GM06990 (cell line): ENCODE measurements at regions not wholly inside any gene's neighbourhood (a gene's known extent, or its start where the extent isn't known, plus 50 kb on each side); places are given as distances from the start of the nearest gene placed in this dataset.
"Not testable (repeated sequence)": the region's sequence is repeated elsewhere in the genome, so short reads cannot be mapped to it uniquely, and the experiment has no call there.

ENCODE experiments used
- DNase-seq: peaks from one replicate; pipeline ENCODE4 v3.0.0-alpha.2; 2011; ENCODE audit not compliant: insufficient read length; ENCODE audit errors: extremely low read depth
- H3K27me3 ChIP-seq: replicated peaks from 2 replicates; pipeline ENCODE4 v1.6.0; 2011; ENCODE audit warnings: low read length; ENCODE audit not compliant: control insufficient read depth, insufficient read depth
- H3K36me3 ChIP-seq: 2 replicates; pipeline ENCODE4 v1.5.1; 2011; ENCODE audit warnings: low read length; ENCODE audit not compliant: control insufficient read depth, insufficient read depth
- H3K4me3 ChIP-seq: replicated peaks from 2 replicates; pipeline ENCODE4 v1.5.1; 2011; ENCODE audit warnings: low read depth, mild to moderate bottlenecking, control low read depth, low read length
- TF ChIP-seq, protein P1 (sequence below): IDR thresholded peaks from 2 replicates; pipeline ENCODE4 v1.5.1; 2011; ENCODE audit warnings: low read length, control low read depth, mild to moderate bottlenecking, inconsistent platforms; ENCODE audit not compliant: insufficient read depth, poor library complexity, severe bottlenecking

DNA sequence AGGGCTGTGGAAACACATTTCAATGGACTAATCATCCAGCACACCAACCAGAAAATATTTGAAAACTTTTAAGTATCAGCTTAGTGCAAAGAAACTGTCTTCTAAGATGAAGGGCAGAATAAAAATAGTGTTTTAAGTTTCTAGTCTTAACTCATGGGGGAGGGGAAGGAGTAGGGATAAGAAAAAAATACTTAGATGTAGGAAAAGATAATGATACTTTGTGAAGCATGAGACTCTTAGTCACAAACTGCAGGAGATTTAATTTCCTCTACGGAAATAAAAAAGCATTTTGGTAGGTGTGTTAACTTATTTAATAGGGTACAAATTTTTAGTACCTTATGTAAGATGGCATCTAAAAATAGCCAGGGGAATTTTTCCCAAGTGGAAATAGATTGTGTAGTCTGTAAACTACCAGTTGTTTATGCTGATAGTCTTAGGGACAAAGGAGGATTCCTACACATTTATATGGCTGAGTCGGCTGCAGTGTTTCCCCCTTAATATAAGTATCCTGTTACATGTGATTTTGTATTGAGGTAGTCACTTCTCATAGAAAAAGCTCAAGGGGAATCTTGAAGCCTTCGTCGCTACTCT is 78.2 kb upstream of the GBE1 start:
- no peak overlapping the region for H3K4me3 ChIP-seq
- H3K36me3 ChIP-seq: no peaks in the 10 kb centered on the region
- no peaks in the 10 kb centered on the region for H3K27me3 ChIP-seq
- TF ChIP-seq, protein P1, sequence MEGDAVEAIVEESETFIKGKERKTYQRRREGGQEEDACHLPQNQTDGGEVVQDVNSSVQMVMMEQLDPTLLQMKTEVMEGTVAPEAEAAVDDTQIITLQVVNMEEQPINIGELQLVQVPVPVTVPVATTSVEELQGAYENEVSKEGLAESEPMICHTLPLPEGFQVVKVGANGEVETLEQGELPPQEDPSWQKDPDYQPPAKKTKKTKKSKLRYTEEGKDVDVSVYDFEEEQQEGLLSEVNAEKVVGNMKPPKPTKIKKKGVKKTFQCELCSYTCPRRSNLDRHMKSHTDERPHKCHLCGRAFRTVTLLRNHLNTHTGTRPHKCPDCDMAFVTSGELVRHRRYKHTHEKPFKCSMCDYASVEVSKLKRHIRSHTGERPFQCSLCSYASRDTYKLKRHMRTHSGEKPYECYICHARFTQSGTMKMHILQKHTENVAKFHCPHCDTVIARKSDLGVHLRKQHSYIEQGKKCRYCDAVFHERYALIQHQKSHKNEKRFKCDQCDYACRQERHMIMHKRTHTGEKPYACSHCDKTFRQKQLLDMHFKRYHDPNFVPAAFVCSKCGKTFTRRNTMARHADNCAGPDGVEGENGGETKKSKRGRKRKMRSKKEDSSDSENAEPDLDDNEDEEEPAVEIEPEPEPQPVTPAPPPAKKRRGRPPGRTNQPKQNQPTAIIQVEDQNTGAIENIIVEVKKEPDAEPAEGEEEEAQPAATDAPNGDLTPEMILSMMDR: no peak
- no peak for DNase-seq

DNA sequence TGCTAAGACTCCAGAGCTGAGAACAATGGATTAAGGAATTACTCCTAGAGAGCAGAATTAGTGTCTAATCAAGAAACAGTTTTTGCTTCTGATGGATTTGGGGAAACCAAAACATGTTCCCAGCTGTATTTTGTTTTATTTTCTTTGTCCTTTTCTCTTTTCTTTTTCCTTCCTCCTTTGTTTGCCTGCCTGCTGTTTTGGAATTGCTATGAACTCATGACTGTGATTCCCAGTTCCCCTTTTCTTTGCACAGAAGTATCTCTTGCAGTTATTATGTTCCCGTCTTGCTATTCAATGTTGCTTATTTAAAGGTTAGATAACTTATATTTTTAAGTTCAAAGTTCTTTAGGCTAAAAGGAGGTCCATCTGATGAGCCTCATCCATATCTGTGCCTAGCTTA is 77.0 kb upstream of the GBE1 start:
- H3K4me3 ChIP-seq: no peak overlapping the region
- DNase-seq: no peak
- H3K36me3 ChIP-seq: no peaks in the 10 kb centered on the region
- H3K27me3 ChIP-seq: no peaks in the 10 kb centered on the region
- TF ChIP-seq, protein P1: no peak

DNA sequence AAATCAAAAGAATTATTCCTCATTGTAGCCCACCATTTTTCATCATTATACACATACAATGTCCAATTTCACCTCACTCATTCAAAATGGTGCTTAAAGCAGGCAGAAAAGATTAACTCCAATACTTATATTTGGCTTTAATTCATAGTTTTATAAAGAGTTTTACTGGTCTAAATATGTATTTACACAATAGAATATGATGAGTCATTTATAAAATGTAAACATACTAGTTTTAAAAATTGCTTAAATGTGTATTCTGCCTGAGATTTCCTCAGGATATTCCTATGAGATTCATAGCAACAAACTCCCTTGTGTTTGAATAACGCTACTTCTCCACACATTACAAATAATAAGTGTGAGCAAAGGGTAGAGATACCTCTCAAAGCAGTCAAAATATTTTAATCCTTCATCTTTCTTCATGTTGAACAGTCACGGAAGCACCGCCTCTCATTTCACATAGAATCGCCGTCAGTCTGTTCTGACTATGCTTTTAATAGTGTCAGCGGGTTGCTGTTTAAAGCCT is 75.7 kb upstream of the GBE1 start:
- Histone ChIP-seq H3K36me3 (no peaks in the 10 kb centered on the region), H3K27me3 (no peaks in the 10 kb centered on the region), H3K4me3 (no peak overlapping the region)
- TF ChIP-seq, protein P1: no peak
- no peak for DNase-seq

DNA sequence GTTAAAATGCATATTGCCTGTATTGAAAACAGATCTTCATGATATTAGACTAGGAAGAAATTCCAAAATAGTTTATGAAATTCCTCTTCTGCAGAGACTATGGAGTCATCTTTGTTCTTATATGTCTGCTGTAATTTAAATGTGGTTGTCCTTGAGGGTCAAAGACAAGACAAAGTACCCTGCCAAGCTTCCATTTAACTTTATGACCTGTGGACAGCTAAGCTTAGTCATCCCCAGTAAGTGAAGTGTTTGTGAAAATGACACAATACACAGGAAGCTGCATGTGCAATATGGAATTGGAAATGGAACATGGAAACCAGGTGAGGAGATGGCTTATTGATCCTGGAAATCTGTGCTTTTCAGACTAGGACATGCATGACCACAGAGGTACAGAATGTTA is 68.5 kb upstream of the GBE1 start:
- no peaks in the 10 kb centered on the region for H3K27me3 ChIP-seq
- no peak overlapping the region for H3K4me3 ChIP-seq
- H3K36me3 ChIP-seq: no peaks in the 10 kb centered on the region
- DNase-seq: no peak
- TF ChIP-seq, protein P1: no peak

DNA sequence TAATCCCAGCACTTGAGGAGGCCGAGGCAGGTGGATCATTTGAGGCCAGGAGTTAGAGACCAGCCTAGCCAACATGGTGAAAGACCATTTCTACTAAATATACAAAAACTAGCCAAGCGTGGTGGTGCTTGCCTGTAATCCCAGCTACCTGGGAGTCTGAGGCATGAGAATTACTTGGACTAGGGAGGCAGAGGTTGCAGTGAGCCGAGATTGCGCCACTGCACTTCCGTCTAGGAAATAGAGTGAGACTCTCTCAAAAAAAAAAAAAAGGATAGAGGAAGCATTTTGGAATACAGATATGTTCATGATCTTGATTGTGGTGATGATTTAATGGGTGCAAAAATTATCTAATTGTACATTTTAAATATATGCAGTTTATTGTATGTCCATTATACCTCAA is 67.8 kb upstream of the GBE1 start:
- not testable (repeated sequence) for H3K4me3 ChIP-seq, H3K36me3 ChIP-seq, DNase-seq, H3K27me3 ChIP-seq

DNA sequence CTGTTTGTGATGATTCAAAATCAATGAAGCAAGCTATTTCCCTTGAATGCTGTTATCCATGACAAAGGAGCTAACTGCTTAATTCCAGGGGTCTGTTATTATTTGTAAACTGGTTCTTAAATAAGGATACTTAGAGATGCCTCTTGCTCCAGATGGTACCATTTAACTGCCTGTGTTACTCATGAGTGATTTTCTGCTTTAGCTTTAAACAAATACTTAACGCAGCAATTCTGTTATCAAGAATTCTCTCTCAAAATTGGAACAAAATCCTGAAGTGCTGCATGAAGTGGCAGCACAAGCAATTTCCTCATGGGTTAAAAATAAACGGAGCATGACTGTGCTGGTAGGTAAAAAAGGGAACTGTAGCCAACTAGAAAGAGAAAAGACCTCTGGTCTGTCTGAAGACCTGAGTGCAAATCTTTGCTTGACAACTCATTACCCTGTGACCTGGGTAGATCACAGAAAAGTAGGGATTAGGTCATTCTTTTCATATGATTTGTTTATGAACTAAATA is 62.5 kb upstream of the GBE1 start:
- DNase-seq: no peak
- H3K36me3 ChIP-seq: no peaks in the 10 kb centered on the region
- no peak overlapping the region for H3K4me3 ChIP-seq
- H3K27me3 ChIP-seq: no peaks in the 10 kb centered on the region
- TF ChIP-seq, protein P1: no peak
